ENCODE measurements at regions not wholly inside any gene's neighbourhood (a gene's known extent, or its start where the extent isn't known, plus 50 kb on each side); places are given as distances from the start of the nearest gene placed in this dataset.

DNA sequence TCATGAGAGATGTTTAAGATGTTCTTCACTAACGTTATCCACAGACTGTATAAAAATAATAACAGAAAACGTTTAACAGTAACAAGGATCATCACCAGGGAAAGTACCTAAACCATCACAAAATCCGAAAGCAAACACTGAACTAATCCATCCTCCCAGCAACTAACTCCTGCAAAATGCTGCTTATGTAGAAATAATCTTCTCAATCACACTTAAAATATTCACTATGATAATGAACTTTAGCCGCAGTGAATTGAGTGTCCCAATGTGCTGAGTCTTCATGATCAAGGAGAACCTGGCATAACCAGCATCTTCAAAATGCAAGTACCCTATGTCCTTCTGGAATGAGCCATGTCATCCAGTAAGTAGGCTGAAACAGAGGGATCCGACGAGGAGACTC lies 166.1 kb downstream of the LTN1 start:
- no peak for DNase-seq

DNA sequence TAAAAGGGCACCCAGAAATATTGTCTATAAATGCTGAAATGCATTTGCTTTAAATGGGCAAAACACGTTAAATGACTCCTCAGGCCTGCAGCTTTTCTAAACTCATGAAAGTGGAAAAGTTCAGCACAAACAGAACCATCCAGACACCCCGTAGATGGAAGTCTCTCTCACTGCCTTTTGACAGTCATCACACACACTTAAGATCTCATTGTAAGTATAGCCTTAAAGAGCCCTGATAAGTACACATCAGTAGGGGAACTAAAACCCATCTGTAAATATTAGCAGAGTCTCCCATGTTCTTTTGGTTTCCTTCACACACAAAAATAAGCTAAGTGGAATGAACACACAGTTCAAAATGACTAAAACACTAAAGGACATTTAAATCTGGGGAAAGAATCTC lies 166.7 kb downstream of the LTN1 start:
- no peak for DNase-seq

DNA sequence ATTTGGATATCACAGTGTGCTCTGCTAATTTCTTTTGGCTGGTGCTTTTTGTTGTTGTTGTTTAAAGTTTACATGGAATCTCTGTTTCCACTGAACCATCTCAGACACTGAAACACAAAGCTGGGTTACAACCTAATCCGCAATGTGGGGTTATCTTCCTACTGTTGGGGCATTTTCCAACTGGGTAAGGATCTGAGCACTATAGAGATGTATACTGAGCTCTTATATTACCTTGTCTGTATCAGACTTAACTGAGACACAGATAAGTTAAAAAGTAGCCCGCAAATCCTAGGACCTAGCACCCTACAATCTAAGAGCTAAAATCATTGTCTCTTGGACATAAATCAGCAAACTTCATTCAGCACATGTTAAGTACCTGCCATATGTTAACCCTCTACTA lies 169.2 kb downstream of the LTN1 start:
- DNase-seq = no peak

DNA sequence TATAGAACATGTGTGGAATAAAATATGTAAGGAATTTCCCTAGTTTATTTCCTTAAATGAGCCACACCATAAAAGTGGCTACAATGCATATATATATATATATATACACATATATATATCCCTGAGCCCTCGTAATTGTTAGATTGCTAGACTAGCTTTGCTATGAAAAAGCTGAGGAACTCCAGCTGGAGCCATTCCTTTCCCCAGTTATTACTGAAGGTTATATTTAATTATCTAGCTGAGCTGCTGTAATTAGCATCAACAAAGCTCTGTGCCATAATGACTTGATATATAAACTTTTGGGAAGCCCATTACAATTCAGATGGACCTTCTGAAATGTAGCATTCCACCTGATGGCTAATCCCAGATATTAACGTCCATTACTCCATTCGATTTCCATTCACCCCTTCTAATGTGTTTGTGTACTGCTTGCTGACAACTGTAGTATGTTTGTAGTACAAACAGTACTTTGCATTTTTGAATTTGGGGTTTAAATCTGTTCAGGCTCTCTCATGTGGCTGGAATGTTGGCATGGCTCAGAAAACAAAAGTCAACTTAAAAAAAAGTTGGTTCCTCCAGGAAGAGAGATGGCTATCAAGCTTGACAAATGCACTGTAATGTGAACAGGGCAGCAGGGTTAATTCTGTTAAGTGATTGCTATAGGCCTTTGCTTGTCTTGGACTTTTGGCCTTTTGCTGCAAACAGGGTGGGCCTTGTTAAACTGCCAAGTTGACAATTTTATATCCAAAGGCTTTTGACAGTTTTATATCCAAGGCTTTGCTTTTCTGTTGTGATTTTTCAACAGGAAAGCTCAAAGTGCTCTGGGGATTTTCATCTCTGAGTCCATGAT lies 170.0 kb downstream of the LTN1 start:
- no peak for DNase-seq

DNA sequence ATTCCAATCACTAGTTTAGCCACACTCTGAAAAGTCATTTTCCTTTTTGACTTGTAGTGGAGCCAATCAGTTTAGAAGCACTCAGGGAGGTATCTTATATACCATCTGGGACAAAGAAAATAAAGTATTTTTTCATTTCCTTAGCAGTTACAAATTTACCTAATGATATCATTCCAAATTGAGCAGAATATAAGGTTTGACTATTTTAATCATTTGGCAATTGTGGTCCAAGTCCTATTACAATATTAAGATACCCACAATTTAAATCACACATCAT lies 170.6 kb downstream of the LTN1 start:
- DNase-seq = no peak

DNA sequence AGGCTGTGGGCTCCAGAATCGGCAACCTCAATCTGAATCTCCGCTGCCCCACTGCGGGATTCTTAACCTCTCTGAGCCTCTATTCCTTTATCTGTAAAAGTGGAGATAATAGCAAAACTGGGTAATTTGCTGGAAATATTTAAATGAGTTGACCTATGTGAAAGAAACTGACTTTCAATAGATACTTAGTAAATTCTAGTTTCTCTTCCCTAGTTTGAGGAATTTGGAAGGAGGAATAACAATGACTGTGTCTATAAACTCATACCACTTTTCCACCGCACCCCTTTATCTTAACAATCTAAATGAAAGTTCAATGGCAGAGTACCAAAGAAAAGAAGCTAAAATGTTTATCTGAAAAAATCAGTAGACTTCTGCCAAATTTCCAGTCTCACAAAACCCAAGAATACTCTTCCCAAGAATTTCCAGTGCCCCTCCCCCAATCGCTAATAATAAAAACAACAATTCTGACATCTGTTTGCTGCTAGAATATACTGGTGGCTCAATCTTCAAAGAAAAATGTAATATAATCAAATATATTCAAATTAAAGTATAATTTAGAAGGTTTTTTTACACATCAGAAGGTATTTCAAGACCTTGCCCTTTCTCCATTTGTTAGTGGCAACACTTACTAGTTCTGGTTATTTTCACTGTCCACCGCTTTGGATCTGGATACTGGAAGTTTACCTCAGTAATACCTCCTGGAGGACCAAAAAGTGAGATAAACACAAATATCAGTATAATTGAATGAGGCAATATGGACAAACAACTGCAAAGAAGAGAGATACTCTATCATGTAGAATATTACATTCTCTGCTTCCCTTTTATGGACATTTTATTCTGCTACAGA lies 171.2 kb downstream of the LTN1 start:
- DNase-seq = no peak

DNA sequence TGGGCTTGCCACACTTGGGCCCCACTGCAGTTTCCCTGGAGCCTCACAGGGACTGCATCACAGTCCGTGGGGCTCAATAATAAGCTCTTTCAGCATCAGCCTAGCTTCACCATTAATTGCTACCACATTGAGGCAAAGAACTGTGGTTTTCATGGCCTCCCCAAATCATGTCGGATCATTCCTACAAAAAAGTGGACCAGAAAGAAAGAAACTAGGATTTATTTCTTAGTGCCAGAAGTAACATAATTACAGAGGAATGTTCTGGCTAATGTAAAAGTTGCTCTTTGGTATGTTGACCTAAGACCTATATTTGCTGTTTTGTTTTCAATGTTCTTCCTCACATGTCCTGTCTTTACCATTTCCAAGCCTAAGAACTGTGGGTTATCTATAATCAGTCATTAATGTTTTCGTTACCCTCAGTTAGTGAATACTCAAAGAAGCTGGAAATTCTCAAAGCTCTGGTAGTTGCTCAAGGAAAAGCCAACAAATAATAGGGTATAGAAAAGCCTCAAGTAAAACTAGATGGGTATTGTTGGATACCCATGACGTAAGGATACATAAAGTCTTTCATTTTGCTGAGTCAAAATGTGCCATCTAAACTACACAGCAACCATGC lies 173.9 kb downstream of the LTN1 start:
- no peak for DNase-seq

DNA sequence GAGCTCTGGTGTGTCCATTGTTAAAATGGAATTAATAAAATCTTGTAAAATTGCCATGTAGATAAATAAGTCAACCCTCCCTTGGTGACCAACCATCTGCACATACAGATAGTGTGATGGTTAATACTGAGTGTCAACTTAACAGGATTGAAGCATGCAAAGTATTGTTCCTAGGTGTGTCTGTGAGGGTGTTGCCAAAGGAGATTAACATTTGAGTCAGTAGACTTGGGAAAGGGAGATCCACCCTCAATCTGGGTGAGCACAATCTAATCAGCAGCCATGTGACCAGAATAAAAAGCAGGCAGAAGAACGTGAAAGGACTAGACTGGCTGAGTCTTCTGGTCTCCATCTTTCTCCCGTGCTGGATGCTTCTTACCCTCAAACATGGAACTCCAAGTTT lies 174.8 kb downstream of the LTN1 start:
- no peak for DNase-seq

DNA sequence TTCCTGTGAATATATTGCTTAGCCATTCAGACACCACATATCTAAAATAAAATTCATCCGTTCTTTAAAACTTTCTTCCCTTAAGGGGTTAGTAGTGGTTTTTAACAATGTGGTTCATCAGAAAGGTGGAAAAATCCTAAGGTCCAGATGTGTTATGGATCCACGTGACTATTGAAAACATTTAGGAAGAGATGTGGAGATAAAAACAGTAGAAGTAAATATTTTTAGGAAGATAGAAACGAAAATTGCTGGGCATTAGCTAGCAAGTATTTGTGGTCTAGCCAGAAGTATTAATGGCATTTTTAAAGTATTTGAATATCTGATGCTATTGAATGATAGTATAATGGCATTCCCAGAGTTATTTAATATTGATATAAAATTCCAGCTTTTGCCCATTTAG lies 180.8 kb downstream of the LTN1 start:
- no peak for DNase-seq

DNA sequence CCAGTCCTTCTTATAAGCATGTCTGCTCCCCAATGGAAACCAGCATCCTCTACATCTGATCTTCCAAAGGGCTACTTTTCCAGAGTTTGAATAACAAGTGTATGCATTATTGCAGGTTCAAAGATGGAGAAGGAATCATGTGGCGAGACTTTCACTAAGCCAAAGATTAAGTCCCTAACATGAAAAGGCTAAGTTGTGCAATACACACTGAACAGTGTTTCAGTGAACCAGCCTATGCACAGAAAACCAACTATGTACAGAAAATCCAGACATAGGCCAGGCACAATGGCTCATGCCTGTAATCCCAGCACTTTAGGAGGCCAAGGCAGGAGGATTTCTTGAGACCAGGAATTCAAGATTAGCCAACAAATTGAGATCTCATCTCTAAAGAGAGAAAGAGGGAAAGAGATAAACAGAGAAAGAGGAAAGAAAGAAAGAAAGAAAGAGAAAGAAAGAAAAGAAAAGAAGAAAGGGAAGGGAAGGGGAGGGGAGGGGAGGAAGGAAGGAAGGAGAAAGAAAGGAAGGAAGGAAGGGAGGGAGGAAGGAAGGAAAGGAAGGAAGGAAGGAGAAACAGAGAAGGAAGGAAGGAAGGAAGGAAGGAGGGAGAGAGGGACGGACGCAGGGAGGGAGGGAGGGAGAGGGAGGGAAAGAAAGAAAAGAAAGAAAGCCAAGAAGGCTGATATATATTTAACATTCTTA lies 181.7 kb downstream of the LTN1 start:
- no peak for DNase-seq

DNA sequence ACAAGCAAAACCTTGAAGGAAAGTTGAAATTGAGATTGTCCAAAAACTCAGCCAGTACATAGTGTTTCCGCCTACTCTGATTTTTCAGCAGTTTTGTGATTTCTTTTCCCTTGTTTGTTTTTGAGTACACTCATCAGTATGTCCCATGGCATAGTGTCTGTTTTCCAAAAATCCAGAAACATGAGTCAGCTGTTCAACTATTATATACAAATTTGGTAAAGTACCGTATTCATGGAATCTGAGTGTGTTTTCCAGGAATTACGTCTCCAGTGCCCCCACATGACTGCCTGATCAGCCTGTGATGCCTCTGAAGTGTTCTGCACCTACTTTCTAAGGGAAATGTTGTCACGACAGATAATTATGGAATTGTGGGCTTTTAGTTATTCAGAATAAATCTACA lies 186.8 kb downstream of the LTN1 start:
- no peak for DNase-seq

DNA sequence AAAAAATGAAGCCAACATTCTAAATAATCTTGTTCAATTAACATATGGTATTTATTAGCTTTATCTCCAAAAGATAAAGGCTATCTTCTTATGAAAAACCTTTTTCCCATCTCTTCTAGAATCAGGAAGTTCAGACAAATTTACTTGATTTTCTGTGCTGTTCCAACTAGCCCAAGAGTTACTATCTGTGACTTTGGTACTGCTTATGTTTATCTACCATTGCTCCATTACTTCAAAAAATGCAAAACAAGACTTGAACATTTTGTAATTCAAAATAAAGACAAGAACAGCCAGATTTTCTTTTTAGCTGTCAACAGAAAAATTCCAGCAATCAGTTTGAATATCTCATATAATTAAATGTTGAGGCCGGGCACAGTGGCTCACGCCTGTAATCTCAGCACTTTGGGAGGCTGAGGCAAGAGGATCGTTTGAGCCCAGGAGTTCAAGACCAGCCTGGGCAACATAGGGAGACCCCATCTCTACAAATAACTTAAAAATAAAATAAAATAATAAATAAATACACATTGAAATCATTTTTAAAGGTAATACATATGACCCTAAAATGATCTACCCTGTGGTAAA lies 188.5 kb downstream of the LTN1 start:
- DNase-seq = no peak

DNA sequence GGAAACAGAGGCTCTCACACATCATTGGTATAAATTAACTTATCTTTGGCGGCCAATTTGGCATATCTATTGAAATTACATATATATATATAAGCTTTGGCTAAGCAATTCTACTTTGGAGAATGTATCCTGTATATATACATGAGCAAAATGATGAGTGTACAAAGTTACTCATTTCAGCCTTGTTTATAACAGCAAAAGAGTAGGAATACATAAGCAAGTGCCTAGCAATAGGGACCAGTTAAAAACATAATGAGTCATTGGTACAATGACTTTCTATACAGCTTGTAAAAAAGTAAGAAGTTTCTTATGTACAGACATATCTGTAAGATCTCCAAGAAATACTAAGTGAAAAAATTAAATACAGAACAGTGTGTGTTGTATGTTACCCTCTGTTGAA lies 190.8 kb downstream of the LTN1 start:
- no peak for DNase-seq

DNA sequence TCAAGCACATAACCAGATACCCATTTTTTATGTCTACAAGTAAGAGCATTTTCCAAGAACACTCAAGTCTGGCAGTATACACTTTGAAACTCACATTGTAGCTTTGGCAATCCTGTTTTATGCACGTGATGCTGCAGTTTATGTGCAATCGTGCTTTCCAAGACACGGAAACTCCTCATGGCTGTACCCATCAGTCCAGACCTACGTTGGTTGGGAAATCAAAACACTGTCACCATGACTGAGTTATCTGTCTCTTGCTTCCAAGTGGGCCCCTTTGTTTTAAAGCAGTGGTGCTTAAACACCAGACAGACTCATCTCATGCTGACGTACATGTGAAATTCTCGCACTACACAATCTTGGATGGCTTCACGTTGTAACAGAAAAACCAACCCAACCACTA lies 192.8 kb downstream of the LTN1 start:
- DNase-seq = no peak

DNA sequence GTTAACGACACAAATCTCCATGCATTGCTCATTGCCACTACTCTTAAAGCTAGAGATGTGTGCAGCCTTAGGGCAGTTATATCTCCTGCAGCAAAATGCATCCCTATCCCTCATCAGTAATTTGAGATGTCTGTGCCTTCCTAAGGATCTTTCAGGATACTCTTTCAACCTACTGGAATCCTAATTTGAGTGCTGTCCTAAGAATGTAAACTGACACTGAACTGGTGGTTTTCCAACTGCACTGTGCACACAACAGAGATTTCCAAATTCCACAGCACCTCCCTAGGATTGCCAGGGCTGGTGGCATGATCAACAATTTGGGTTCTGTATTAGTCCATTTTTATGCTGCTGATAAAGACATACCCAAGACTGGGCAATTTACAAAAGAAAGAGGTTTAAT lies 193.9 kb downstream of the LTN1 start:
- DNase-seq = no peak

DNA sequence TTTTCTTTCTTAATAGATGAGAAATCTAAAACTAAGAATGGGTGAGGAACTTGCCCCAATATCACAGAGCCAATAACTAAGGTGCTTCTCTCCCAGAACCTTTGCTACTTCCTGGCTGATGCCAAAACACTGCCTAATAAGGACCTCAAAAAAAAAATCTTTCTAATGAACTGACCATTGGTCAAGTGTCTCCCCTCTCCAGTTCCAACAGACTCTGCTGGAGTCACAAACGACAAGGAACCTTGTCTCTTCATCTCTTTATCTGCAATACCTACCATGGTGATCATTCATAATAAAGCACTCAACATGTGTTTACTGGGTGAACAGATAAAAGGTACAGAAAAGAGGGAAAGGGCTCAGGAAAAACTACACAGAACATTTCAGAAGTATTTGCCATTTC lies 197.4 kb downstream of the LTN1 start:
- DNase-seq = no peak

DNA sequence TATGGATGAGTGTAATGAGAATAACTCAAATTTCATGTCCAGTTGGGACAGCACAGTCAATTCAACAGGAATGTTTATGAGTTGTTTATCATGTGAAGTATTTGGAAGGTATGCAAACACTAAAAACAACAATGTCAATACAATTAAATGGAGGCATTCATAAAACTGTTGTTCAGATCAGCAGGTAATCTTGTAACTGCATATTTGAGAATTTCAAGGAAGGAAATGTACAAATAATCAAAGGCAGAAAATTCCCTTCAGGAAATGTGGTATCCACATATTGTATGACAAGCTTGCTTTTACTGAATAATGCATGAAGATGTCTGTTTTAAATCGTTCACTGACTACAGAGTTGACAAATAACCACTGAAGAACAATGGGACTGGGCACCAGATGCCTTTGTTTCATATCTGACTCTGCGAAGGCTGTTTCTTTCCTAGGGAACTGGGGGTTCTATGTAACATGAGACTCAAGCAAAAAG lies 198.3 kb downstream of the LTN1 start:
- DNase-seq = no peak

DNA sequence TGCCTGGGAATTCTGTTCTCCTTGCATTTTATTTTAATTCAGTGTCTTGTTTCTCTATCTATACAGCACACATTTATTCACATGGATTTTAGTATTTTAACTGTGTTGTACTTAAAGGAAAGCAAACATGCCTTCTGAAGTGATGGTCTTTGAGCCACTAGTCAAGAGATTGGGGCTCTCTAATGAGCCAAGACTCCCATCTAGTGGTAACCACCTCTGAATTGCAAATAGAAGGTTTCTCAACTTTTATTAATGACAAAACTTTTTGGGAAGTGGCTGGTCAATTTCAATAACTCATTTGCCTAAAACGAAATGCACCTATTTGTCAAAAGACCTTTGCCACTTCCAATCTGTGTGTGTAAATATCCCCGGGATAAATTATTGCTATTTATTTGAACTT lies 199.6 kb downstream of the LTN1 start:
- peak; percentile 14 to 27 for DNase-seq

DNA sequence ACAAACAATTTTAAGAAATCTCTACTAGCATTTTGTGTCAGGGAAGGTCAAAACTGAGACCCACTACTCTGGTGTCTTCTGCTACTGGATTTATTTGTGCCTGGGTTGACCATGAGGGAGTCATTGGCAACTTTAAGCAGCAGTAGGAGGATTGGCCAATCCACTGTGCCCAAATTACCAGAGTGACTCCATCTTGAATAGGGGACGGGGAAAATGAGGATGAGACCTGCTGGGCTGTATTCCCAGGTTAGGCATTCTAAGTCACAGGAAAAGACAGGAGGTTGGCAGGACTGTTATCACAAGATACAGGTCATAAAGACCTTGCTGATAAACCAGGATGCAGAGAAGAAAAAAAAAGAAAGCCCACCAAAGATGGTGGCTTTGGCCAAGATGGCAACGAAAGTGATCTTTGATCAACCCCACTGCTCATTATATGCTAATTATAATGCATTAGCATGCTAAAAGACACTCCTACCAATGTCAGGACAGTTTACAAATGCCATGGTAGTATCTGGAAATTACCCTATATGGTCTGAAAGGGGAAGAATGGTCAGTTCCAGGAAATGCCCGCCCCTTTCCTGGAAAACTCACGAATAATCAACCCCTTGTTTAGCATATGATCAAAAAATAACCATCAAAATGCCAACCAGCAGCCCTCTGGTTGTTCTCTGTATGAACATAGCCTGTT lies 200.9 kb downstream of the LTN1 start:
- DNase-seq = no peak

DNA sequence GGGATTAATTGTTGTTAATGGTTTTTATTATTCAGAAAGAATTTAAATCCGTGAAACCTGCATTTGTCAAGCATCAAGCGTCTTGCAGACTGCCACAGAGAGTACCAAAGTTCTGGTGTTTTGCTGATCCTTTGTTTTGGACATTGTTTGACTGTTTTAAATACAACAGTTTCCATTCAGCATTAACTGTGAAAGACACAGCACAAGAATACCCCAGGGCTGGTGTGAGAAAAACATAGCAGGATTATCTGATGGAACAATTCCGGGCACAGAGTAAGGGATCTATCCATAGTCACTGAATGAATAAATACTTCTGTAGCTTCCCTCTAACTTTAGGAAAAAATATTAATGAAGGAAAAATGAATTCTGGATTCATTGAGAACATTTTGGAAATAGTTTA lies 202.3 kb downstream of the LTN1 start:
- no peak for DNase-seq

DNA sequence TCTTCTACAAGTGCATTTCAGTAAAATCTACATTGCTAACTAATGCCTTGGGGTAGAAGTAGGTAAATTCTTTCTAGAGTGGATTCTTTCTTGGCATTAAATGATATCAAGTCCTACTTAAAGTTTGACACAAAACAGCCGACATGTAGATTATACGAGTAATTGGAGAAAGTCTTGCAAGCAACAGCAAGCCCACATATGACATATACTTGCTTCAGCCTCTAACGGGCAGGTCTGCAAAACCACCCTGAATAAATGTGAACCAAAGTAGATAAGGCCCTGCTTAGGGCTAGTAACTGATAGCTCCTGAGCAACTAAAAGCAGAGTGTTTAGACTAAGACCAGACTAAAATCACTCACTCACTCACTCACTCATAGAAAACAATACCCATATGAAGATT lies 203.2 kb downstream of the LTN1 start:
- no peak for DNase-seq

DNA sequence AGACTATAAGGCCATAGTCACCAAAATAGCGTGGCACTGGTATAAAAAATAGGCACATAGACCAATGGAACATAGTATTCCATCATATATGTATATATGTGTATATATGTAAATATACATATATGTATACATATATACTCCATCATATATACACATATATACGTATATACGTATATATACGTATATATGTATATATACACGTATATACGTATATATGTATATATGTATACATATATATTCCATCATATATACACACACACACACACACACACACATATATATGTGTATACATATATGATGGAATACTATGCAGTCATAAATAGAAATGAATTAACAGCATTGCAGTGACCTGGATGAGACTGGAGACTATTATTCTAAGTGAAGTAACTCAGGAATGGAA lies 204.6 kb downstream of the LTN1 start:
- DNase-seq = no peak

Data from NCI-H524 (cell line).